Endodermal cell (in vitro differentiated cells): ENCODE measurements at regions not wholly inside any gene's neighbourhood (a gene's known extent, or its start where the extent isn't known, plus 50 kb on each side); places are given as distances from the start of the nearest gene placed in this dataset.

ENCODE experiments used
- DNase-seq: peaks from one replicate; pipeline ENCODE4 v3.0.0-alpha.2; 2017
- H3K27ac ChIP-seq: 2 replicates; pipeline ENCODE4 v1.5.1; 2013; ENCODE audit warnings: mild to moderate bottlenecking, low read depth, low read length, moderate library complexity
- H3K27me3 ChIP-seq: 2 replicates; pipeline ENCODE4 v1.6.1; 2013; ENCODE audit warnings: mild to moderate bottlenecking, low read length, moderate library complexity; ENCODE audit not compliant: insufficient read depth, control insufficient read depth, poor library complexity, severe bottlenecking
- H3K36me3 ChIP-seq: 2 replicates; pipeline ENCODE4 v1.7.0; 2013; ENCODE audit warnings: mild to moderate bottlenecking, low read length, moderate library complexity; ENCODE audit not compliant: control insufficient read depth, insufficient read depth
- H3K4me1 ChIP-seq: one replicate; pipeline ENCODE4 v1.7.0; 2013; ENCODE audit warnings: low read length; ENCODE audit not compliant: control insufficient read depth, insufficient read depth
- H3K4me3 ChIP-seq: 2 replicates; pipeline ENCODE4 v1.5.1; 2013; ENCODE audit warnings: mild to moderate bottlenecking, low read length, moderate library complexity
- H3K9ac ChIP-seq: 2 replicates; pipeline ENCODE4 v1.6.1; 2013; ENCODE audit warnings: mild to moderate bottlenecking, low read length, moderate library complexity; ENCODE audit not compliant: poor library complexity, severe bottlenecking; ENCODE audit errors: extremely low read depth
- H3K9me3 ChIP-seq: 2 replicates; pipeline ENCODE4 v1.6.1; 2013; ENCODE audit warnings: mild to moderate bottlenecking, low read length, moderate library complexity; ENCODE audit not compliant: control insufficient read depth
- H3K27ac Mint-ChIP-seq: 2 replicates; pipeline ENCODE4 v1.8.0; 2020; ENCODE audit warnings: mixed read lengths
- H3K27me3 Mint-ChIP-seq: 2 replicates; pipeline ENCODE4 v1.8.0; 2021; ENCODE audit warnings: mild to moderate bottlenecking, mixed read lengths; ENCODE audit not compliant: insufficient read depth
- H3K36me3 Mint-ChIP-seq: 2 replicates; pipeline ENCODE4 v1.8.0; 2020; ENCODE audit warnings: low read depth, mixed read lengths
- H3K4me1 Mint-ChIP-seq: 2 replicates; pipeline ENCODE4 v1.8.0; 2020; ENCODE audit warnings: mixed read lengths
- H3K4me3 Mint-ChIP-seq: 2 replicates; pipeline ENCODE4 v1.8.0; 2020; ENCODE audit warnings: mild to moderate bottlenecking, moderate library complexity, mixed read lengths
- H3K9me3 Mint-ChIP-seq: 2 replicates; pipeline ENCODE4 v1.8.0; 2020; ENCODE audit warnings: mild to moderate bottlenecking, mixed read lengths
- WGBS, 2 experiments: methylation state at CpG; one replicate each; pipeline versions ENCODE4 v1.1.5 to v1.1.7; 2013; ENCODE audit warnings: missing lambda C conversion rate in 2 of 2, mixed read lengths in 1 of 2; ENCODE audit not compliant: insufficient coverage in 1 of 2, insufficient read length in 1 of 2; 5-methylcytosine and 5-hydroxymethylcytosine counted together
- TF ChIP-seq, protein P1 (sequence below): fragments of 200-600 bp; sonication (generic); conservative IDR thresholded peaks from 2 replicates; pipeline ENCODE4 v1.5.0; 2021; ENCODE audit warnings: antibody characterized with exemption, mild to moderate bottlenecking

- TF ChIP-seq, protein P1, sequence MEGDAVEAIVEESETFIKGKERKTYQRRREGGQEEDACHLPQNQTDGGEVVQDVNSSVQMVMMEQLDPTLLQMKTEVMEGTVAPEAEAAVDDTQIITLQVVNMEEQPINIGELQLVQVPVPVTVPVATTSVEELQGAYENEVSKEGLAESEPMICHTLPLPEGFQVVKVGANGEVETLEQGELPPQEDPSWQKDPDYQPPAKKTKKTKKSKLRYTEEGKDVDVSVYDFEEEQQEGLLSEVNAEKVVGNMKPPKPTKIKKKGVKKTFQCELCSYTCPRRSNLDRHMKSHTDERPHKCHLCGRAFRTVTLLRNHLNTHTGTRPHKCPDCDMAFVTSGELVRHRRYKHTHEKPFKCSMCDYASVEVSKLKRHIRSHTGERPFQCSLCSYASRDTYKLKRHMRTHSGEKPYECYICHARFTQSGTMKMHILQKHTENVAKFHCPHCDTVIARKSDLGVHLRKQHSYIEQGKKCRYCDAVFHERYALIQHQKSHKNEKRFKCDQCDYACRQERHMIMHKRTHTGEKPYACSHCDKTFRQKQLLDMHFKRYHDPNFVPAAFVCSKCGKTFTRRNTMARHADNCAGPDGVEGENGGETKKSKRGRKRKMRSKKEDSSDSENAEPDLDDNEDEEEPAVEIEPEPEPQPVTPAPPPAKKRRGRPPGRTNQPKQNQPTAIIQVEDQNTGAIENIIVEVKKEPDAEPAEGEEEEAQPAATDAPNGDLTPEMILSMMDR = no peak
- WGBS, 2 experiments = 92 to 100% methylated on average over 8 to 14 of the region's 14 CpGs
- H3K36me3 ChIP-seq = no peaks in the 10 kb centered on the region
- H3K9ac ChIP-seq = no peak overlapping the region
- H3K4me3 Mint-ChIP-seq = no peak overlapping the region
- H3K4me3 ChIP-seq = no peak overlapping the region
- H3K4me1 Mint-ChIP-seq = no peaks in the 10 kb centered on the region
- H3K27ac ChIP-seq = no peak overlapping the region
- H3K36me3 Mint-ChIP-seq = no peaks in the 10 kb centered on the region
- H3K27me3 Mint-ChIP-seq = no peaks in the 10 kb centered on the region
- H3K27ac Mint-ChIP-seq = no peak overlapping the region
- H3K9me3 Mint-ChIP-seq = no peaks in the 10 kb centered on the region
- H3K27me3 ChIP-seq = no peaks in the 10 kb centered on the region
- DNase-seq = no peak
- H3K4me1 ChIP-seq = no peaks in the 10 kb centered on the region
- no peaks in the 10 kb centered on the region for H3K9me3 ChIP-seq
Observed at GRCh38 chr10:131690805-131691239, 210.0 kb upstream of the PPP2R2D start.

- H3K4me1 Mint-ChIP-seq = no peaks in the 10 kb centered on the region
- H3K4me3 Mint-ChIP-seq = no peak overlapping the region
- Histone ChIP-seq H3K36me3 (no peaks in the 10 kb centered on the region), H3K4me3 (no peak overlapping the region), H3K27ac (no peak overlapping the region), H3K9ac (no peak overlapping the region), H3K9me3 (no peaks in the 10 kb centered on the region), H3K4me1 (no peaks in the 10 kb centered on the region), H3K27me3 (no peaks in the 10 kb centered on the region)
- TF ChIP-seq, protein P1 = no peak
- DNase-seq = no peak
- no peaks in the 10 kb centered on the region for H3K9me3 Mint-ChIP-seq
- no peak overlapping the region for H3K27ac Mint-ChIP-seq
- H3K27me3 Mint-ChIP-seq = no peaks in the 10 kb centered on the region
- WGBS, 2 experiments = 89 to 95% methylated on average over 6 to 15 of the region's 16 CpGs
- H3K36me3 Mint-ChIP-seq = no peaks in the 10 kb centered on the region
Observed at GRCh38 chr10:131691481-131692090, 209.2 kb upstream of the PPP2R2D start.

- H3K4me3 Mint-ChIP-seq = no peak overlapping the region
- no peaks in the 10 kb centered on the region for H3K9me3 Mint-ChIP-seq
- Histone ChIP-seq H3K27ac (no peak overlapping the region), H3K4me1 (no peaks in the 10 kb centered on the region), H3K9ac (no peak overlapping the region), H3K27me3 (no peaks in the 10 kb centered on the region), H3K4me3 (no peak overlapping the region), H3K36me3 (no peaks in the 10 kb centered on the region), H3K9me3 (no peaks in the 10 kb centered on the region)
- peak; percentile 41 for DNase-seq
- TF ChIP-seq, protein P1 = no peak
- no peaks in the 10 kb centered on the region for H3K27me3 Mint-ChIP-seq
- no peaks in the 10 kb centered on the region for H3K36me3 Mint-ChIP-seq
- WGBS, 2 experiments = 87% methylated on average over 8 to 12 of the region's 12 CpGs
- no peaks in the 10 kb centered on the region for H3K4me1 Mint-ChIP-seq
- no peak overlapping the region for H3K27ac Mint-ChIP-seq
Observed at GRCh38 chr10:131692176-131692575, 208.6 kb upstream of the PPP2R2D start.
